ENCODE measurements at regions not wholly inside any gene's neighbourhood (a gene's known extent, or its start where the extent isn't known, plus 50 kb on each side); places are given as distances from the start of the nearest gene placed in this dataset.

DNA sequence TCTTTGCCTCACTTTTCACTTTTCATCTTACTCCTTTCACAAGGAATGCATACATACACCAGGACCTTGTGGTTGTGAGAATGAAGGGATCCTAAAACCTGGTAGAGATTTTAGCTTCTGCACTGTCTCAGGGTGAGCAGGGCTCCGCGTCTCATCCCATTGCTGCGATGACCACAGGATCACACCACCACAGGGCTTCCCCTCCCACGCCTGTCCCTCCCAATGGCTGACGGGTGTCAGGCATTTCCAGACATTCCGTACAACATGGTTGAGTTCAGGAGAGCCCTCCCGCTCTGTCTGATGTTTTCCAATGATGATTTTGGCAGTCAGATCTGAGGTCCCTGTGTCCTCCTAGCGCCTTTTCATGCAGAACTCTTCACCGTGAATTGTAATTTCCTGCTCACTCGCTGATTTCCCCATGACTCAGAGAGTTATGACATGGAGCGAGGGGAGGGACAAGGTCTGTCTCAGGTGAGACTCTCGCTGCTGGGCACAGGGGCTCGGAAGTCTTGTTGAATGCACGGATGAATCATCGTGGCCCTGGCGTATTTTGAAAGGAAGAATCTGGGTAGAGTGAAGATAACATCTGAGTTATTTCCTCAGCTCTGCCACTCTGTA is 102.8 kb downstream of the TEX29 start:
- no peak overlapping the region for H3K27ac ChIP-seq (ENCODE audit: low read depth, low read length, poor library complexity, severe bottlenecking)
- H3K36me3 ChIP-seq (ENCODE audit: insufficient read depth, low read length, poor library complexity, severe bottlenecking), result no peaks in the 10 kb centered on the region
- no peaks in the 10 kb centered on the region for H3K9me3 ChIP-seq (ENCODE audit: low read depth, low read length, poor library complexity, severe bottlenecking)
- DNase-seq (ENCODE audit: low spot score), result no peak
- no peaks in the 10 kb centered on the region for H3K4me1 ChIP-seq (ENCODE audit: insufficient read depth, low read length, poor library complexity, severe bottlenecking)
- intact Hi-C loops (cut with micrococcal nuclease; ENCODE audit: unreplicated experiment), result no loop called here
- no TSS peak for BruUV-seq (replicated peaks)
- POLR2A ChIA-PET (ENCODE audit: low non-redundant PET), result no interaction called here
- peaks cover 64% of the 10 kb centered on the region for H3K27me3 ChIP-seq (replicated peaks; ENCODE audit: insufficient read depth, low read depth, low read length, poor library complexity)
- H3K4me3 ChIP-seq (ENCODE audit: low read depth, low read length, poor library complexity, severe bottlenecking), result no peak overlapping the region
- CTCF ChIA-PET, result no interaction called here
- TF ChIP-seq CTCF (conservative IDR thresholded peaks at IDR 0.05; ENCODE audit: low read depth, low read length), result no peak
- no peak for TF ChIP-seq EZH2 (IDR thresholded peaks at IDR 0.05; ENCODE audit: borderline replicate concordance, low read depth, low read length, poor library complexity, severe bottlenecking)

GRCh38 chr13:111424134-111424533 is 103.7 kb downstream of the TEX29 start:
- Histone ChIP-seq H3K27ac (ENCODE audit: low read depth, low read length, poor library complexity, severe bottlenecking) (no peak overlapping the region), H3K4me3 (ENCODE audit: low read depth, low read length, poor library complexity, severe bottlenecking) (no peak overlapping the region), H3K27me3 (replicated peaks; ENCODE audit: insufficient read depth, low read depth, low read length, poor library complexity) (peaks cover 55% of the 10 kb centered on the region), H3K9me3 (ENCODE audit: low read depth, low read length, poor library complexity, severe bottlenecking) (no peaks in the 10 kb centered on the region), H3K4me1 (ENCODE audit: insufficient read depth, low read length, poor library complexity, severe bottlenecking) (no peaks in the 10 kb centered on the region), H3K36me3 (ENCODE audit: insufficient read depth, low read length, poor library complexity, severe bottlenecking) (no peaks in the 10 kb centered on the region)
- ChIA-PET POLR2A (ENCODE audit: low non-redundant PET) (no interaction called here), CTCF (no interaction called here)
- intact Hi-C loops (cut with micrococcal nuclease; ENCODE audit: unreplicated experiment), result no loop called here
- no peak for DNase-seq (ENCODE audit: low spot score)
- no TSS peak for BruUV-seq (replicated peaks)
- TF ChIP-seq CTCF (conservative IDR thresholded peaks at IDR 0.05; ENCODE audit: low read depth, low read length) (no peak), EZH2 (IDR thresholded peaks at IDR 0.05; ENCODE audit: borderline replicate concordance, low read depth, low read length, poor library complexity, severe bottlenecking) (no peak)

DNA sequence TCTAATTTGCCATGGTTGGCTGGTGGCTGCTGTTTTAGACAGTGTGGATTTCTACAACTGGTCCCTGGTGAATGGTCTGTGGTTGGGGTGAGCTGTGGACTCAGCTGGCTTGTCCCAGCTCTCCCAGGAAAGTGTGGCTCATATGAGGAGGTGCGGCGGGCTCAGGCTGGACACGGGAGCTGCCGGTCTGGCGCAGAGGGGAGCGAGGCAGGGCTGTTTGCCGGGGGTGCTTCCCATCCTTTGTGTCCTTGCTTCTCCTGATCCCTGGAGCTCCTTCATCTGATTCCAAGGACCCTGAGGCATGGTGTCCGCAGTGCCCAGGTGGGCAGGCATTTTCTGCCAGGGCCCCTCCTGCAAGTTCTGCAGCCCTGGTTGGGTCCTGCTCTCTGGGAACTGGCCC is 104.9 kb downstream of the TEX29 start:
- Histone ChIP-seq H3K4me3 (ENCODE audit: low read depth, low read length, poor library complexity, severe bottlenecking) (no peak overlapping the region), H3K9me3 (ENCODE audit: low read depth, low read length, poor library complexity, severe bottlenecking) (no peaks in the 10 kb centered on the region), H3K36me3 (ENCODE audit: insufficient read depth, low read length, poor library complexity, severe bottlenecking) (no peaks in the 10 kb centered on the region), H3K4me1 (ENCODE audit: insufficient read depth, low read length, poor library complexity, severe bottlenecking) (no peaks in the 10 kb centered on the region), H3K27ac (ENCODE audit: low read depth, low read length, poor library complexity, severe bottlenecking) (no peak overlapping the region), H3K27me3 (replicated peaks; ENCODE audit: insufficient read depth, low read depth, low read length, poor library complexity) (peaks cover 51% of the 10 kb centered on the region)
- BruUV-seq (replicated peaks), result no TSS peak
- no peak for TF ChIP-seq CTCF (conservative IDR thresholded peaks at IDR 0.05; ENCODE audit: low read depth, low read length)
- TF ChIP-seq EZH2 (IDR thresholded peaks at IDR 0.05; ENCODE audit: borderline replicate concordance, low read depth, low read length, poor library complexity, severe bottlenecking), result no peak
- POLR2A ChIA-PET (ENCODE audit: low non-redundant PET), result no interaction called here
- intact Hi-C loops (cut with micrococcal nuclease; ENCODE audit: unreplicated experiment), result no loop called here
- CTCF ChIA-PET, result no interaction called here
- DNase-seq (ENCODE audit: low spot score), result no peak
